GM12878 (cell line): ENCODE measurements at regions not wholly inside any gene's neighbourhood (a gene's known extent, or its start where the extent isn't known, plus 50 kb on each side); places are given as distances from the start of the nearest gene placed in this dataset.

Experiments used
- ATAC-seq: fragments of 200-7000 bp; cut with Tn5 transposase; 3 replicates; pipeline ENCODE4 v1.9.1; 2020; ENCODE audit warnings: mild to moderate bottlenecking, moderate library complexity
- BruUV-seq: library from RNA; stranded (reverse); fragments of 400-500 nt; replicated peaks from 2 replicates; lab custom pipeline; 2021; lab: Mats Ljungman, UMichigan
- CTCF ChIA-PET: fragments of 300-600 bp; sonication (Branson Sonifier 250); formaldehyde crosslinking; extraction: SDS; loops from one replicate; lab custom pipeline; 2021; ENCODE audit warnings: inconsistent platforms; lab: Yijun Ruan, JAX
- POLR2A ChIA-PET: fragments of 350-600 bp; formaldehyde crosslinking; extraction: SDS; loops from one replicate; lab custom pipeline; 2021; ENCODE audit warnings: inconsistent platforms; lab: Charles Lee
- RAD21 ChIA-PET: fragments of 300-600 bp; sonication (Branson Sonifier 250); formaldehyde crosslinking; loops from one replicate; lab custom pipeline; 2023; ENCODE audit warnings: antibody characterized with exemption; ENCODE audit not compliant: unreplicated experiment; lab: Charles Lee
- SMC1A ChIA-PET: fragments of 300-600 bp; sonication (Branson Sonifier 250); formaldehyde crosslinking; loops from one replicate; lab custom pipeline; 2023; ENCODE audit not compliant: unreplicated experiment, uncharacterized antibody; lab: Charles Lee
- DNase-seq: peaks from one replicate; pipeline ENCODE4 v3.0.0-alpha.2; 2011; ENCODE audit warnings: low read depth, low spot score
- FAIRE-seq: peaks from 3 replicates; lab custom pipeline; 2011; peaks lifted over from hg19 to GRCh38; lab: Jason Lieb, UNC
- H2AFZ ChIP-seq: 2 replicates; pipeline ENCODE4 v1.6.0; 2011; ENCODE audit warnings: low read depth, low read length, control low read depth; ENCODE audit not compliant: control insufficient read depth
- H3K27ac ChIP-seq: 2 replicates; pipeline ENCODE4 v1.5.1; 2011; ENCODE audit warnings: control low read depth; ENCODE audit not compliant: control insufficient read depth, insufficient read depth
- H3K27me3 ChIP-seq, 2 experiments: replicated peaks in 1 of 2; 2 replicates each; pipeline versions ENCODE4 v1.6.0 to v1.6.1; 2011; ENCODE audit warnings: low read length in 1 of 2; ENCODE audit not compliant: control insufficient read depth in 2 of 2, insufficient read depth in 2 of 2
- H3K36me3 ChIP-seq, 2 experiments: 2 replicates each; pipeline ENCODE4 v1.5.1; 2011; ENCODE audit warnings: low read length in 1 of 2; ENCODE audit not compliant: control insufficient read depth in 2 of 2, insufficient read depth in 2 of 2
- H3K4me1 ChIP-seq: 2 replicates; pipeline ENCODE4 v1.6.1; 2011; ENCODE audit warnings: mild to moderate bottlenecking, low read length, moderate library complexity, mixed read lengths; ENCODE audit not compliant: control insufficient read depth, insufficient read depth
- H3K4me2 ChIP-seq: 2 replicates; pipeline ENCODE4 v1.6.0; 2011; ENCODE audit warnings: control low read depth; ENCODE audit not compliant: control insufficient read depth, insufficient read depth
- H3K4me3 ChIP-seq: fragments of 200-600 bp; sonication (generic); 2 replicates; pipeline ENCODE4 v1.5.1; 2016
- H3K79me2 ChIP-seq: 2 replicates; pipeline ENCODE4 v1.6.0; 2011; ENCODE audit warnings: low read length; ENCODE audit not compliant: control insufficient read depth, insufficient read depth
- H3K9ac ChIP-seq: 2 replicates; pipeline ENCODE4 v1.8.0; 2011; ENCODE audit warnings: low read length, control low read depth, mixed read lengths; ENCODE audit not compliant: control insufficient read depth, insufficient read depth
- H3K9me3 ChIP-seq: replicated peaks from 3 replicates; pipeline ENCODE4 v1.5.1; 2011; ENCODE audit warnings: mild to moderate bottlenecking, low read length; ENCODE audit not compliant: control insufficient read depth, insufficient read depth
- H4K20me1 ChIP-seq: 2 replicates; pipeline ENCODE4 v1.6.0; 2011; ENCODE audit not compliant: control insufficient read depth, insufficient read depth
- EGR1 ChIP-seq, 2 experiments: IDR thresholded peaks; 1 replicate in 1 of 2; 2 replicates in 1 of 2; pipeline ENCODE4 v1.6.1; 2011 to 2012; ENCODE audit warnings: low read depth in 2 of 2, low read length in 2 of 2, borderline replicate concordance in 1 of 2, mild to moderate bottlenecking in 1 of 2, moderate library complexity in 1 of 2
- ESRRA ChIP-seq: IDR thresholded peaks from 2 replicates; pipeline ENCODE4 v1.6.1; 2012; ENCODE audit warnings: mild to moderate bottlenecking, low read length, improper control_type of control experiment
- RBBP5 ChIP-seq: fragments of 200-600 bp; sonication (generic); conservative IDR thresholded peaks from 2 replicates; pipeline ENCODE4 v1.6.1; 2016
- REST ChIP-seq: IDR thresholded peaks from 2 replicates; pipeline ENCODE4 v1.6.1; 2012; ENCODE audit warnings: mild to moderate bottlenecking, low read depth, low read length
- ZBTB4 ChIP-seq: fragments of 450-650 bp; formaldehyde crosslinking; IDR thresholded peaks from 2 replicates; pipeline ENCODE4 v1.4.0; 2022; ENCODE audit warnings: mild to moderate bottlenecking, moderate library complexity
- ZNF687 ChIP-seq: fragments of 450-650 bp; IDR thresholded peaks from 2 replicates; pipeline ENCODE4 v1.6.1; 2017; ENCODE audit warnings: mild to moderate bottlenecking, moderate library complexity
- WGBS: methylation state at CpG from one replicate; pipeline ENCODE4 v1.1.6; 2016; ENCODE audit warnings: low lambda C conversion rate; ENCODE audit not compliant: insufficient replicate concordance, insufficient coverage; ENCODE audit errors: missing lambda C conversion rate; 5-methylcytosine and 5-hydroxymethylcytosine counted together
- in situ Hi-C: fragments of 300-500 bp; cut with MboI; formaldehyde crosslinking; loops from 9 replicates; pipeline ENCODE4 v1.14.3; 2018; ENCODE audit warnings: mixed read lengths
- intact Hi-C: fragments of 100-400 bp; cut with micrococcal nuclease; formaldehyde crosslinking; loops from one replicate; pipeline ENCODE4 v1.14.2; 2022; ENCODE audit not compliant: unreplicated experiment

- TF ChIP-seq ZNF687: no peak
- no peak for TF ChIP-seq ESRRA
- no peak for TF ChIP-seq RBBP5
These were observed 674.9 kb upstream of the POM121L12 start (continued) for GRCh38 chr7:52360541-52360940.

GRCh38 chr7:52355053-52355452 is 680.4 kb upstream of the POM121L12 start:
- Histone ChIP-seq H3K27ac (no peak overlapping the region), H3K27me3 (no peaks in the 10 kb centered on the region), H3K79me2 (no peaks in the 10 kb centered on the region), H3K4me2 (no peak overlapping the region), H3K4me1 (no peaks in the 10 kb centered on the region), H3K9me3 (no peaks in the 10 kb centered on the region), H3K36me3 (no peaks in the 10 kb centered on the region), H3K9ac (no peak overlapping the region), H2AFZ (no peak overlapping the region), H3K4me3 (no peak overlapping the region), H4K20me1 (no peaks in the 10 kb centered on the region)
- CTCF ChIA-PET: no interaction called here
- TF ChIP-seq ZBTB4 (CRISPR knock-in tag) (no peak), EGR1 (IDR thresholded peaks at IDR 0.05; ENCODE audit: borderline replicate concordance in 1 of 2, low read depth in 2 of 2, low read length in 2 of 2) (no peak), REST (peak; percentile 83)
- POLR2A ChIA-PET: no interaction called here
- DNase-seq (no peak), ATAC-seq (no peak), FAIRE-seq (no peak)
- SMC1A ChIA-PET: no interaction called here
- no TSS peak for BruUV-seq
- in situ Hi-C loops: no loop called here
- WGBS: 32% methylated on average over 3 of the region's 3 CpGs
- intact Hi-C loops: no loop called here
- RAD21 ChIA-PET: no interaction called here
